BE2C (cell line): ENCODE measurements at regions not wholly inside any gene's neighbourhood (a gene's known extent, or its start where the extent isn't known, plus 50 kb on each side); places are given as distances from the start of the nearest gene placed in this dataset.

Experiments used
- DNase-seq: peaks from one replicate; pipeline ENCODE4 v3.0.0-alpha.2; 2020
- H3K27me3 ChIP-seq: fragments of 250-450 bp; sonication (Bioruptor Pico); 2 replicates; pipeline ENCODE4 v1.5.1; 2020; ENCODE audit warnings: mild to moderate bottlenecking
- H3K36me3 ChIP-seq: fragments of 250-450 bp; sonication (Bioruptor Pico); 2 replicates; pipeline ENCODE4 v1.5.1; 2020; ENCODE audit warnings: mild to moderate bottlenecking
- H3K4me1 ChIP-seq: fragments of 250-450 bp; sonication (Bioruptor Pico); 2 replicates; pipeline ENCODE4 v1.5.1; 2020
- H3K4me3 ChIP-seq: 2 replicates; pipeline ENCODE4 v1.5.1; 2011; ENCODE audit warnings: low read depth, low read length
- H3K9me3 ChIP-seq: fragments of 250-450 bp; sonication (Bioruptor Pico); 2 replicates; pipeline ENCODE4 v1.5.1; 2020
- TF ChIP-seq, protein P1 (sequence below): IDR thresholded peaks from 2 replicates; pipeline ENCODE4 v1.5.1; 2012; ENCODE audit warnings: mild to moderate bottlenecking, low read depth, low read length

DNA sequence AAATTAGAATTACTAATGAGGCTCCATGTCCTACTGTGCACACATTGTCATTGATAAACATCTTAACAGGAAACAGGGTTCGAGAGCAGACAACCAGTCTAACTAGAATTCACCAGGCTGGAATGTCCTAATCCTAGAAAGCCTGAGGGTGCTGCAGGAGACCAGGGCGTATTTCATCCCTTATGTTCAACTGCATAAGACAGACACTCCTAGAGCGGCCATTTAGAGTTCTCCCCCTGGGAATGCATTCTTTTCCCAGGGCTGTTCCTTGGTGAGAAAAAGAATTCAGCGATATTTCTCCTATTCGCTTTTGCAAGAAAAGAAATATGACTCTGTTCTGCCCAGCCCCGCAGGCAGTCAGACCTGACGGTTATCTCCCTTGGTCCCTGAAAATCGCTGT lies 486.0 kb downstream of the REEP3 start:
- Histone ChIP-seq H3K36me3 (no peaks in the 10 kb centered on the region), H3K4me1 (no peaks in the 10 kb centered on the region; the same call in none of the 2 replicates), H3K4me3 (no peak overlapping the region), H3K27me3 (no peaks in the 10 kb centered on the region), H3K9me3 (no peaks in the 10 kb centered on the region)
- TF ChIP-seq, protein P1, sequence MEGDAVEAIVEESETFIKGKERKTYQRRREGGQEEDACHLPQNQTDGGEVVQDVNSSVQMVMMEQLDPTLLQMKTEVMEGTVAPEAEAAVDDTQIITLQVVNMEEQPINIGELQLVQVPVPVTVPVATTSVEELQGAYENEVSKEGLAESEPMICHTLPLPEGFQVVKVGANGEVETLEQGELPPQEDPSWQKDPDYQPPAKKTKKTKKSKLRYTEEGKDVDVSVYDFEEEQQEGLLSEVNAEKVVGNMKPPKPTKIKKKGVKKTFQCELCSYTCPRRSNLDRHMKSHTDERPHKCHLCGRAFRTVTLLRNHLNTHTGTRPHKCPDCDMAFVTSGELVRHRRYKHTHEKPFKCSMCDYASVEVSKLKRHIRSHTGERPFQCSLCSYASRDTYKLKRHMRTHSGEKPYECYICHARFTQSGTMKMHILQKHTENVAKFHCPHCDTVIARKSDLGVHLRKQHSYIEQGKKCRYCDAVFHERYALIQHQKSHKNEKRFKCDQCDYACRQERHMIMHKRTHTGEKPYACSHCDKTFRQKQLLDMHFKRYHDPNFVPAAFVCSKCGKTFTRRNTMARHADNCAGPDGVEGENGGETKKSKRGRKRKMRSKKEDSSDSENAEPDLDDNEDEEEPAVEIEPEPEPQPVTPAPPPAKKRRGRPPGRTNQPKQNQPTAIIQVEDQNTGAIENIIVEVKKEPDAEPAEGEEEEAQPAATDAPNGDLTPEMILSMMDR = no peak
- DNase-seq = no peak

DNA sequence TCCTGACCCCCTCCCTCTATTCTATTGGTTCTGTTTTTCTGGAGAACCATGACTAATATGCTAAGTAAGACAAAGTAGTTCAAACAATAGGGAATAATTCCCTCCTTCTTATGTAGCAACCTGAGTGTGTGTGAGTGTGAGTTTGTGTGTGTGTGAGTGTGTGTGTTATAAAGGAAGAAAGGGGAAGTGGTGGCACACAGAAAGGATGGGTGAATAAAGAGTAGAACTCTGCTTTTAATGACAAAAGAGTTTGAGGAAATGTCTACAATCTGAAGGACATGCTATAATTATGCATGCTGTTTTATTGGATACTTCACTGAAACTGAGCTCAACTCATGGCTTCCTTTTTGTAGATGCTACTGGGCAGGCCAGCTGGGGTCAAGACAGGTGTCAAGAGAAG lies 489.5 kb downstream of the REEP3 start:
- DNase-seq = no peak
- TF ChIP-seq, protein P1 = no peak
- Histone ChIP-seq H3K36me3 (no peaks in the 10 kb centered on the region), H3K27me3 (no peaks in the 10 kb centered on the region), H3K4me3 (no peak overlapping the region), H3K4me1 (no peaks in the 10 kb centered on the region), H3K9me3 (no peaks in the 10 kb centered on the region)

DNA sequence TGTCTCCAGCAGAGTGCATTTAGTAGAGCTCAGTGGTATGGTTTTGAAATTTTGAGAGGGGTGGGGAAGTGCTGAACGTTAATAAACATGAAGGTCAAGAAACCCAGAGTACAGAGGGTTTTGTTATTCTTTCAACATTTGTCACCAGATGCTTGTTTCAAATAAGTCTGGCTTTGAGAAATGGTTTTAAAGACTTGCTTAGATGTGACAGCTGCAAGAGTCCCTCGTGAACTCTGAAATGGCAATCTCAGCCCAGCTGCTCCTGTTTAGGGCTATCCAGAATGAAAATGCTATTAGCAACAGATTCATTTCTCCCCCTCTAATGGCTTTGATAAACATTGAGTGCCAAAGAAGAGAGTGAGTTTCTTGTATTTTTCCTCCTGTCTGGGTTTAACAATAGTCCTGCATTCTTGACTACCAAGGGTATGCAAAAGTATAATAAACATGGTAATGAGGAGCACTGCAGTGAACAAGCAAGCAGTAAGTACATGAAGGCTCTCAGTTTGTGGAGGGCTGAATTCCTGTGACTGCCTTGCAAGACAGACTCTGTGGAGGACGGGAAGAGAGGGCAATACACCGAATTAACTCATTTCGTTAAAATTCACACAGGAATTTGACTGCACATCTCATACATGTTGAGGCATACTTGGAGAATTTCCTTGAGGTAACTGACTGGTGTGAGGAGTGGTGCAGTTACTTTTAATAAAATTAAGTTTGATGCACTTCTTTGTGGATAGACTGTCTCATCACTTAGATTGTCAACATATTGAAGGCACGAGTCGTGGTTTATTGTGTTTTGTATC lies 490.9 kb downstream of the REEP3 start:
- TF ChIP-seq, protein P1 = no peak
- H3K9me3 ChIP-seq = no peaks in the 10 kb centered on the region
- H3K4me3 ChIP-seq = no peak overlapping the region
- H3K4me1 ChIP-seq = no peaks in the 10 kb centered on the region
- no peaks in the 10 kb centered on the region for H3K36me3 ChIP-seq
- DNase-seq = no peak
- H3K27me3 ChIP-seq = no peaks in the 10 kb centered on the region

DNA sequence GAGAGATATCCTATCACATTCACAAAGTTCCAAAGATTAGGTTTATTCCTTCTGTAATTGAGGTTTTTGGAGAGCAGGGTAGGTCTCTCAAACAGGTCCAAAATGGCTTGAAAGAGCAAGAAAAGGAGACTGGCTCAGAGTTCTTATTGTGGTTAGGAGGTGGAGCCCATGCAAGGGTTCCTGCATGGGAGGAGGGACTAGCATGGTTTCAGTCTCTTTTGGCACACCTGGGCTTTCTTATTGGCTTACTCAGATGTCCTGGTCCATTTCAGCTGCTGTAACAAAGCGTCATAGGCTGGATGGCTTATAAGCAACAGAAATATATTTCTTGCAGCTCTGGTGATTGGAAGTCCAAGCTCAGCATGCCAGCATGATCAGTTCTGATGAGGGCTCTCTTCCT lies 493.1 kb downstream of the REEP3 start:
- no peak for DNase-seq
- no peaks in the 10 kb centered on the region for H3K36me3 ChIP-seq
- no peak overlapping the region for H3K4me3 ChIP-seq
- no peaks in the 10 kb centered on the region for H3K9me3 ChIP-seq
- no peaks in the 10 kb centered on the region for H3K27me3 ChIP-seq
- no peaks in the 10 kb centered on the region for H3K4me1 ChIP-seq
- TF ChIP-seq, protein P1 = no peak

DNA sequence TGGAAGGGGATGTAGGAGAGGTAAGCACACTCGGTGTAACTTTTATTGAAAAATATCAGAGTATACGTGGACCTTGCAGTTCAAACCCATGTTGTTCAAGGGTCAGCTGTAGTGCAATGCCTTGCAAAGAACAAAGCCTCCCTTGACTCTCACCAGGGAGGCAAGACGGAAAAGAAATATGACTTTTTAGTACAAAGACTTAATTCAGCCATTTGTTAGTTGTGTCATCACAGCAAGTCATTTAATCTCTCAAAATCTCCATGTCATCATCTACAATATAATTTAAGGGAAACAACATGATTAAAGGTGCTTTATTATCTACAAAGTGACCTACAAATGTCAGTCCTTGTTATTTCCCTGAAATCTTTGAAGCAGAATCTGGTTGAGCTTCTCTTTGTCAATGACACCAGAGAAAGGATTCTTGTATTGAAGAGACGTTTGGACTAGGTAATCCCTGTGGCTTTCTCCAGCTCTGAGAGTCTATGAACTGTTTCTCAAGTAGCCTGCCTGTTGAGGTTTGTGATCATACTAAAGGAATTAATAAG lies 502.8 kb downstream of the REEP3 start:
- Histone ChIP-seq H3K4me1 (no peaks in the 10 kb centered on the region), H3K9me3 (no peaks in the 10 kb centered on the region; the same call in 1 of the 2 replicates), H3K27me3 (no peaks in the 10 kb centered on the region), H3K36me3 (no peaks in the 10 kb centered on the region), H3K4me3 (no peak overlapping the region)
- TF ChIP-seq, protein P1 = no peak
- DNase-seq = no peak

DNA sequence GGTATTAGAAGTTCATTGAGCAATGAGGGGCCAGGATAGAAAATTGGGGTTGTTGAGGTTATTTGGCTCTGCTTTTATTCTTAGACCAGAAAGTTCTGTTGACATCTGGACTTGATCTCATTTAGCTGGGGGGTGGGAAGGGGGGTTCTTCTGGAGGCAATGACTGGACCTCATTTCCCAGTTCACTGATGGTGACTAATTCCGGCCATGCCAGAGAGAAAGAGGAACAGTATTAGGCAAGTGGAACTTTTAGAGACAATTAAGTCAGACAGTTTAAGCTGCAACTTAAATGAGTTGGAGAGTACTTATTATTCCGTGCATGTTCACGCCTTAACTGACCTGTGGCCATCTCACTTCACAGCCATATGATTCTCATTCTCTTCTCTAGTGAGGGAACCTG lies 512.5 kb downstream of the REEP3 start:
- Histone ChIP-seq H3K27me3 (no peaks in the 10 kb centered on the region), H3K36me3 (no peaks in the 10 kb centered on the region), H3K4me3 (no peak overlapping the region), H3K4me1 (no peaks in the 10 kb centered on the region), H3K9me3 (no peaks in the 10 kb centered on the region)
- no peak for DNase-seq
- TF ChIP-seq, protein P1 = no peak
